ENCODE measurements at regions not wholly inside any gene's neighbourhood (a gene's known extent, or its start where the extent isn't known, plus 50 kb on each side); places are given as distances from the start of the nearest gene placed in this dataset.

- no peak overlapping the region for H3K27ac Mint-ChIP-seq (ENCODE audit: unreplicated experiment)
- TF ChIP-seq CTCF (IDR thresholded peaks at IDR 0.05; ENCODE audit: unreplicated experiment) = no peak
- intact Hi-C loops (cut with micrococcal nuclease; ENCODE audit: unreplicated experiment) = no loop called here
- no peaks in the 10 kb centered on the region for H3K9me3 Mint-ChIP-seq (ENCODE audit: low read depth, unreplicated experiment)
- BruUV-seq (replicated peaks) = no TSS peak
- H3K36me3 Mint-ChIP-seq (ENCODE audit: insufficient read depth, unreplicated experiment) = no peaks in the 10 kb centered on the region
- DNase-seq = no peak
- H3K27me3 Mint-ChIP-seq (ENCODE audit: unreplicated experiment) = peaks cover 15% of the 10 kb centered on the region
- no peak overlapping the region for H3K4me3 Mint-ChIP-seq (ENCODE audit: low read depth, unreplicated experiment)
- H3K4me1 Mint-ChIP-seq (ENCODE audit: low read depth, unreplicated experiment) = peaks cover 7% of the 10 kb centered on the region
- CTCF ChIA-PET = no interaction called here
These were observed 166.8 kb upstream of the FOXQ1 start for GRCh38 chr6:1144842-1145767.

- H3K27me3 Mint-ChIP-seq (ENCODE audit: unreplicated experiment) = peaks cover 15% of the 10 kb centered on the region
These were observed 168.2 kb upstream of the FOXQ1 start for GRCh38 chr6:1143655-1144054.

GRCh38 chr6:1139155-1139890, 172.6 kb upstream of the FOXQ1 start:
- TF ChIP-seq CTCF (IDR thresholded peaks at IDR 0.05; ENCODE audit: unreplicated experiment) = no peak
- Mint-ChIP-seq H3K27ac (ENCODE audit: unreplicated experiment) (no peak overlapping the region), H3K9me3 (ENCODE audit: low read depth, unreplicated experiment) (no peaks in the 10 kb centered on the region), H3K4me1 (ENCODE audit: low read depth, unreplicated experiment) (no peaks in the 10 kb centered on the region), H3K27me3 (ENCODE audit: unreplicated experiment) (no peaks in the 10 kb centered on the region), H3K4me3 (ENCODE audit: low read depth, unreplicated experiment) (no peak overlapping the region), H3K36me3 (ENCODE audit: insufficient read depth, unreplicated experiment) (no peaks in the 10 kb centered on the region)
- DNase-seq = no peak
- CTCF ChIA-PET = no interaction called here
- intact Hi-C loops (cut with micrococcal nuclease; ENCODE audit: unreplicated experiment) = no loop called here
- no TSS peak for BruUV-seq (replicated peaks)

More at GRCh38 chr6:1143655-1144054, 168.2 kb upstream of the FOXQ1 start:
- no peak overlapping the region for H3K27ac Mint-ChIP-seq (ENCODE audit: unreplicated experiment)
- no peak for TF ChIP-seq CTCF (IDR thresholded peaks at IDR 0.05; ENCODE audit: unreplicated experiment)
- intact Hi-C loops (cut with micrococcal nuclease; ENCODE audit: unreplicated experiment) = no loop called here
- no peaks in the 10 kb centered on the region for H3K9me3 Mint-ChIP-seq (ENCODE audit: low read depth, unreplicated experiment)
- CTCF ChIA-PET = no interaction called here
- no peak overlapping the region for H3K4me3 Mint-ChIP-seq (ENCODE audit: low read depth, unreplicated experiment)
- BruUV-seq (replicated peaks) = no TSS peak
- DNase-seq = no peak
- no peaks in the 10 kb centered on the region for H3K36me3 Mint-ChIP-seq (ENCODE audit: insufficient read depth, unreplicated experiment)
- peaks cover 7% of the 10 kb centered on the region for H3K4me1 Mint-ChIP-seq (ENCODE audit: low read depth, unreplicated experiment)

GRCh38 chr6:1137849-1138248, 174.0 kb upstream of the FOXQ1 start:
- no peaks in the 10 kb centered on the region for H3K27me3 Mint-ChIP-seq (ENCODE audit: unreplicated experiment)
- no peak overlapping the region for H3K4me3 Mint-ChIP-seq (ENCODE audit: low read depth, unreplicated experiment)
- BruUV-seq (replicated peaks) = no TSS peak
- no peak for DNase-seq
- no peak for TF ChIP-seq CTCF (IDR thresholded peaks at IDR 0.05; ENCODE audit: unreplicated experiment)
- H3K9me3 Mint-ChIP-seq (ENCODE audit: low read depth, unreplicated experiment) = no peaks in the 10 kb centered on the region
- intact Hi-C loops (cut with micrococcal nuclease; ENCODE audit: unreplicated experiment) = no loop called here
- peaks cover 14% of the 10 kb centered on the region for H3K4me1 Mint-ChIP-seq (ENCODE audit: low read depth, unreplicated experiment)
- no peak overlapping the region for H3K27ac Mint-ChIP-seq (ENCODE audit: unreplicated experiment)
- CTCF ChIA-PET = no interaction called here
- H3K36me3 Mint-ChIP-seq (ENCODE audit: insufficient read depth, unreplicated experiment) = no peaks in the 10 kb centered on the region
